OCI-LY3 (cell line): ENCODE measurements at regions not wholly inside any gene's neighbourhood (a gene's known extent, or its start where the extent isn't known, plus 50 kb on each side); places are given as distances from the start of the nearest gene placed in this dataset.

Experiments used
- EZH2phosphoT487 ChIP-seq: fragments of 200-600 bp; shearing (Covaris generic); IDR thresholded peaks from 2 replicates; pipeline ENCODE4 v1.6.1; 2018; ENCODE audit warnings: antibody characterized with exemption, mixed run types, low read depth
- TF ChIP-seq, protein P1 (sequence below): fragments of 200-600, 300-600 bp; sonication (generic); IDR thresholded peaks from 2 replicates; pipeline ENCODE4 v1.5.1; 2014; ENCODE audit warnings: antibody characterized with exemption, low read length, low read depth

DNA sequence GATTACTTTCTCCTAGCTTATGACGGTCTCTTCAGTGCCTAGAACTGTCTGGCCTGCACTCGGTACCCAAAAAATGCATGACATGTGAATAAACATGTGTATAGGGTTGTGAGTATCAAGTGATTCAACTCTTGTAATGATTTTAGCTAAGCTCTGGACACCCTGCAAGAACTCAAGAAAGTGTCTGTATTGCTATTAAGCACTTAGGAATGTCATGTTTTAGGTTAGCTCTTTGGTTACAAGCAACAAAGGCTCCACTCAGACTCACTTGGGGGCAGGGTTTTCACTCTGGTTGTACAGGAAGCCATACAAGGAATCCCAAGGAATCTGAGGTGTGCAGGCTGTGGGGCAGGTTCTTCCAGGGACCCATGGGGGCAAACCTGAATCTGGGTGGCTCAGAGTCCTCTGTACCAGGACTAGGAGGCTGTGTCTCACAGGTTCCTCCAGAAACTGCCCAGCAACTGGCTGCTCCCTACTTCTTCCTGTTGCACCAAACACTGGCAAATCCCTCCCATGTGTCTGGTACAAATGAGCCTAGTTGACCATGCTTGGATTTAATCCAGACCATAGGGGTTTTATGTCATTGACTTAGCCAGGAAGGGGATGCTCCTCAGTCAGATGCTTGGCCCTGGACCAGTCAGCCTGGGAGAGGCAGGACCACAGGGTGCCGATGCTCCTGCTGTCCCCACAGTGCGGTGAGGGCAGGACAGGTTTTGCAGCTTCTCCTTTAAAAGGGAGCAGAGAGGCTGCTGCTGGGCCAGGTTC, 77.9 kb upstream of the CDH4 start:
- TF ChIP-seq, protein P1, sequence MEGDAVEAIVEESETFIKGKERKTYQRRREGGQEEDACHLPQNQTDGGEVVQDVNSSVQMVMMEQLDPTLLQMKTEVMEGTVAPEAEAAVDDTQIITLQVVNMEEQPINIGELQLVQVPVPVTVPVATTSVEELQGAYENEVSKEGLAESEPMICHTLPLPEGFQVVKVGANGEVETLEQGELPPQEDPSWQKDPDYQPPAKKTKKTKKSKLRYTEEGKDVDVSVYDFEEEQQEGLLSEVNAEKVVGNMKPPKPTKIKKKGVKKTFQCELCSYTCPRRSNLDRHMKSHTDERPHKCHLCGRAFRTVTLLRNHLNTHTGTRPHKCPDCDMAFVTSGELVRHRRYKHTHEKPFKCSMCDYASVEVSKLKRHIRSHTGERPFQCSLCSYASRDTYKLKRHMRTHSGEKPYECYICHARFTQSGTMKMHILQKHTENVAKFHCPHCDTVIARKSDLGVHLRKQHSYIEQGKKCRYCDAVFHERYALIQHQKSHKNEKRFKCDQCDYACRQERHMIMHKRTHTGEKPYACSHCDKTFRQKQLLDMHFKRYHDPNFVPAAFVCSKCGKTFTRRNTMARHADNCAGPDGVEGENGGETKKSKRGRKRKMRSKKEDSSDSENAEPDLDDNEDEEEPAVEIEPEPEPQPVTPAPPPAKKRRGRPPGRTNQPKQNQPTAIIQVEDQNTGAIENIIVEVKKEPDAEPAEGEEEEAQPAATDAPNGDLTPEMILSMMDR = no peak
- TF ChIP-seq EZH2phosphoT487 = no peak
